Fibroblast of lung (primary cell): ENCODE measurements at regions not wholly inside any gene's neighbourhood (a gene's known extent, or its start where the extent isn't known, plus 50 kb on each side); places are given as distances from the start of the nearest gene placed in this dataset.

Source experiments
- EZH2 ChIP-seq: IDR thresholded peaks from 2 replicates; pipeline ENCODE4 v1.5.1; 2012; ENCODE audit warnings: low read length, control low read depth, mild to moderate bottlenecking; ENCODE audit errors: missing control alignments
- TF ChIP-seq, protein P1 (sequence below), 2 donors: IDR thresholded peaks in 1 of 2; conservative IDR thresholded peaks in 1 of 2; 1 replicate in 1 of 2; 2 replicates in 1 of 2; pipeline ENCODE4 v1.5.1; 2011 to 2012; ENCODE audit warnings: low read length in 2 of 2, control low read depth in 1 of 2, inconsistent platforms in 1 of 2, low read depth in 1 of 2, mild to moderate bottlenecking in 1 of 2

DNA sequence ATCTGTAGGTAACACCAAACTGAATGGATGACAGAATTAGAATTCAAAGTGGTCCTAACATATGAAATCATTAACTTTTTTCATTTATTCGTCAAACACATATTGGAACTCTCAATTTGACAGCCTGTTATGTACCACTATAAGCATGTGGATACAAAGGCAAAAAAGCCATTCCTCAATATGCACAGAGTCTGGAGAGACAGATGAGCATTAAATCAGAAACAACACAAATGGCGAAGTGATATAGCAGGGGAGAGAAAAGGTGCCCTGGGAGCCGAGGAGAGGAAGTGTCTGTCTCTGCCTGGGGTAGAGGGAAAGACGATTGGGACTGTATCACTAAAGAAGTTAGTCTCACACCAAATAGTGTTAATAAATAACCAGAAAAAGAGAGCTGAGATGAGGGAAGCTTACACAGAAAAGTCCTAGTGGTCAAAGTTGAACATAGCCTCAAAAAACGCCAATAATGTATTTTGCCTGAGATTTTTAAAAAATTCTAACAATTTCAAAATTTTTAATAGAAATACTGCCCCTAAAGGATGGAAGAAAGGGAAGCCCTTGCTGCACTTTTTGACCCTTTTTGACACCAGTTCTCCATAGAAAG, 417.5 kb downstream of the TUSC7 start:
- no peak for TF ChIP-seq EZH2
- TF ChIP-seq, protein P1, sequence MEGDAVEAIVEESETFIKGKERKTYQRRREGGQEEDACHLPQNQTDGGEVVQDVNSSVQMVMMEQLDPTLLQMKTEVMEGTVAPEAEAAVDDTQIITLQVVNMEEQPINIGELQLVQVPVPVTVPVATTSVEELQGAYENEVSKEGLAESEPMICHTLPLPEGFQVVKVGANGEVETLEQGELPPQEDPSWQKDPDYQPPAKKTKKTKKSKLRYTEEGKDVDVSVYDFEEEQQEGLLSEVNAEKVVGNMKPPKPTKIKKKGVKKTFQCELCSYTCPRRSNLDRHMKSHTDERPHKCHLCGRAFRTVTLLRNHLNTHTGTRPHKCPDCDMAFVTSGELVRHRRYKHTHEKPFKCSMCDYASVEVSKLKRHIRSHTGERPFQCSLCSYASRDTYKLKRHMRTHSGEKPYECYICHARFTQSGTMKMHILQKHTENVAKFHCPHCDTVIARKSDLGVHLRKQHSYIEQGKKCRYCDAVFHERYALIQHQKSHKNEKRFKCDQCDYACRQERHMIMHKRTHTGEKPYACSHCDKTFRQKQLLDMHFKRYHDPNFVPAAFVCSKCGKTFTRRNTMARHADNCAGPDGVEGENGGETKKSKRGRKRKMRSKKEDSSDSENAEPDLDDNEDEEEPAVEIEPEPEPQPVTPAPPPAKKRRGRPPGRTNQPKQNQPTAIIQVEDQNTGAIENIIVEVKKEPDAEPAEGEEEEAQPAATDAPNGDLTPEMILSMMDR (conservative IDR thresholded peaks at IDR 0.05 in 1 of 2, IDR thresholded peaks at IDR 0.05 in 1 of 2; ENCODE audit: low read depth in 1 of 2, low read length in 2 of 2), result no peak
